ENCODE measurements at regions not wholly inside any gene's neighbourhood (a gene's known extent, or its start where the extent isn't known, plus 50 kb on each side); places are given as distances from the start of the nearest gene placed in this dataset.
"Not testable (repeated sequence)": the region's sequence is repeated elsewhere in the genome, so short reads cannot be mapped to it uniquely, and the experiment has no call there.

- not testable (repeated sequence) for DNase-seq
These were observed 69.5 kb downstream of the MDH2 start for GRCh38 chr7:76117306-76117991.

GRCh38 chr7:76118253-76119036 is 70.5 kb downstream of the MDH2 start:
- DNase-seq = not testable (repeated sequence)

- no peak for DNase-seq
These were observed 73.1 kb downstream of the MDH2 start for GRCh38 chr7:76121044-76121443.

- no peak for DNase-seq
These were observed 74.8 kb downstream of the MDH2 start for GRCh38 chr7:76122516-76123239.

GRCh38 chr7:76123316-76123715 is 75.4 kb downstream of the MDH2 start:
- DNase-seq = no peak

- DNase-seq = no peak
These were observed 76.1 kb upstream of the SRRM3 start for GRCh38 chr7:76125560-76125959.

GRCh38 chr7:76126632-76127031 is 75.1 kb upstream of the SRRM3 start:
- DNase-seq = no peak

GRCh38 chr7:76129366-76129765 is 72.3 kb upstream of the SRRM3 start:
- DNase-seq = no peak

GRCh38 chr7:76129836-76130235 is 71.9 kb upstream of the SRRM3 start:
- no peak for DNase-seq

- DNase-seq = peak; percentile 6
These were observed 71.0 kb upstream of the SRRM3 start for GRCh38 chr7:76130661-76131060.

GRCh38 chr7:76131887-76132286 is 69.8 kb upstream of the SRRM3 start:
- DNase-seq = peak; percentile 4

- DNase-seq = no peak
These were observed 68.4 kb upstream of the SRRM3 start for GRCh38 chr7:76133164-76133775.

GRCh38 chr7:76133839-76134238 is 67.9 kb upstream of the SRRM3 start:
- no peak for DNase-seq

GRCh38 chr7:76135263-76135662 is 66.4 kb upstream of the SRRM3 start:
- not testable (repeated sequence) for DNase-seq

GRCh38 chr7:76138577-76139313 is 63.0 kb upstream of the SRRM3 start:
- not testable (repeated sequence) for DNase-seq

- no peak for DNase-seq
These were observed 62.0 kb upstream of the SRRM3 start for GRCh38 chr7:76139670-76140069.

GRCh38 chr7:76140259-76140658 is 61.4 kb upstream of the SRRM3 start:
- DNase-seq = not testable (repeated sequence)

- no peak for DNase-seq
These were observed 58.8 kb upstream of the SRRM3 start for GRCh38 chr7:76142861-76143260.

- not testable (repeated sequence) for DNase-seq
These were observed 56.9 kb upstream of the SRRM3 start for GRCh38 chr7:76144664-76145270.

GRCh38 chr7:76146374-76146773 is 55.3 kb upstream of the SRRM3 start:
- no peak for DNase-seq

- DNase-seq = not testable (repeated sequence)
These were observed 52.7 kb upstream of the SRRM3 start for GRCh38 chr7:76148947-76149346.

Measured in CD4-positive, alpha-beta T cell treated with Interleukin-6 for 4 hours (primary cell).